K562 (cell line): ENCODE measurements at regions not wholly inside any gene's neighbourhood (a gene's known extent, or its start where the extent isn't known, plus 50 kb on each side); places are given as distances from the start of the nearest gene placed in this dataset.

Experiments
- ATAC-seq: fragments of 200-7000 bp; cut with Tn5 transposase; 3 replicates; pipeline ENCODE4 v1.9.1; 2020; ENCODE audit warnings: moderate library complexity
- BruUV-seq: library from RNA; stranded (reverse); fragments of 400-500 nt; replicated peaks from 2 replicates; lab custom pipeline; 2021; lab: Mats Ljungman, UMichigan
- CTCF ChIA-PET: fragments of 300-600 bp; formaldehyde crosslinking; extraction: SDS; loops from one replicate; lab custom pipeline; 2021; ENCODE audit warnings: low intra/inter-chr PET ratio; lab: Yijun Ruan, JAX
- POLR2A ChIA-PET: fragments of 300-600, 350-650 bp; sonication (Branson Sonifier 250); formaldehyde crosslinking; extraction: SDS; loops from one replicate; lab custom pipeline; 2021; ENCODE audit warnings: antibody characterized with exemption, inconsistent platforms; lab: Yijun Ruan, JAX
- DNase-seq, 4 experiments: peaks; one replicate each; pipeline versions ENCODE4 v3.0.0 to v3.0.0-alpha.2; 2011 to 2018; ENCODE audit warnings: low spot score in 3 of 4, mixed read lengths in 3 of 4; ENCODE audit errors: extremely low read depth in 1 of 4
- FAIRE-seq: peaks from 2 replicates; lab custom pipeline; 2011; peaks lifted over from hg19 to GRCh38; lab: Jason Lieb, UNC
- H2AFZ ChIP-seq: 2 replicates; pipeline ENCODE4 v1.6.0; 2011; ENCODE audit warnings: low read depth, low read length, control low read depth, inconsistent platforms
- H3K27ac ChIP-seq: fragments of 200-600 bp; 3 replicates; pipeline ENCODE4 v1.8.0; 2011; ENCODE audit warnings: low read depth, mild to moderate bottlenecking, control low read depth, inconsistent platforms, low read length, moderate library complexity, mixed read lengths; ENCODE audit errors: extremely low read depth
- H3K27me3 ChIP-seq, 2 experiments: fragments of 300-600 bp in 1 of 2; 2 replicates in 1 of 2; 3 replicates in 1 of 2; pipeline versions ENCODE4 v1.6.0 to v1.8.0; 2011; ENCODE audit warnings: inconsistent platforms in 2 of 2, low read length in 2 of 2, mild to moderate bottlenecking in 1 of 2, mixed read lengths in 1 of 2, moderate library complexity in 1 of 2; ENCODE audit not compliant: control insufficient read depth in 2 of 2, insufficient read depth in 2 of 2
- H3K36me3 ChIP-seq: fragments of 300-600 bp; 3 replicates; pipeline ENCODE4 v1.8.0; 2011; ENCODE audit warnings: mild to moderate bottlenecking, low read length, inconsistent platforms; ENCODE audit not compliant: control insufficient read depth, insufficient read depth
- H3K4me1 ChIP-seq, 2 experiments: fragments of 200-600 bp in 1 of 2; replicated peaks in 1 of 2; 2 replicates in 1 of 2; 3 replicates in 1 of 2; pipeline versions ENCODE4 v1.5.1 to v1.8.0; 2011; ENCODE audit warnings: inconsistent platforms in 2 of 2, low read length in 2 of 2, mild to moderate bottlenecking in 1 of 2, mixed read lengths in 1 of 2, moderate library complexity in 1 of 2; ENCODE audit not compliant: control insufficient read depth in 2 of 2, insufficient read depth in 2 of 2
- H3K4me2 ChIP-seq: 2 replicates; pipeline ENCODE4 v1.6.1; 2011; ENCODE audit warnings: low read length, control low read depth, inconsistent platforms, mixed read lengths; ENCODE audit not compliant: insufficient read depth
- H3K4me3 ChIP-seq: fragments of 200-600 bp; sonication (generic), shearing (Covaris generic); 2 replicates; pipeline ENCODE4 v1.5.1; 2016; ENCODE audit warnings: control low read depth, inconsistent platforms
- H3K79me2 ChIP-seq: fragments of 200-600 bp; 3 replicates; pipeline ENCODE4 v1.8.0; 2011; ENCODE audit warnings: low read length, inconsistent platforms; ENCODE audit not compliant: control insufficient read depth, insufficient read depth
- H3K9ac ChIP-seq, 2 experiments: 2 replicates each; pipeline versions ENCODE4 v1.6.0 to v1.6.1; 2011; ENCODE audit warnings: low read depth in 2 of 2, low read length in 2 of 2, control low read depth in 1 of 2, inconsistent platforms in 1 of 2, mild to moderate bottlenecking in 1 of 2, mixed read lengths in 1 of 2; ENCODE audit not compliant: insufficient read depth in 1 of 2
- H3K9me1 ChIP-seq: one replicate; pipeline ENCODE4 v1.6.0; 2011; ENCODE audit warnings: inconsistent platforms, mild to moderate bottlenecking, low read length, moderate library complexity; ENCODE audit not compliant: control insufficient read depth, insufficient read depth
- H3K9me3 ChIP-seq: replicated peaks from 2 replicates; pipeline ENCODE4 v1.5.1; 2011; ENCODE audit warnings: low read depth, low read length, inconsistent platforms; ENCODE audit not compliant: control insufficient read depth, insufficient read depth
- H4K20me1 ChIP-seq: replicated peaks from 2 replicates; pipeline ENCODE4 v1.6.1; 2011; ENCODE audit warnings: low read length, inconsistent platforms, mixed read lengths; ENCODE audit not compliant: control insufficient read depth, insufficient read depth
- ARID2 ChIP-seq: fragments of 450-650 bp; IDR thresholded peaks from 2 replicates; pipeline ENCODE4 v1.6.1; 2017; ENCODE audit warnings: antibody characterized with exemption, mild to moderate bottlenecking
- ATF3 ChIP-seq, 2 experiments: fragments of 450-650 bp in 1 of 2; sonication (generic) in 1 of 2; formaldehyde crosslinking in 1 of 2; IDR thresholded peaks in 1 of 2; conservative IDR thresholded peaks in 1 of 2; 2 replicates each; pipeline versions ENCODE4 v1.6.1 to v1.8.1; 2016 to 2023; ENCODE audit warnings: mild to moderate bottlenecking in 2 of 2, moderate library complexity in 2 of 2, inconsistent platforms in 1 of 2, missing genetic modification reagents in 1 of 2
- CREBBP ChIP-seq: IDR thresholded peaks from one replicate; pipeline ENCODE4 v1.6.1; 2012; ENCODE audit warnings: low read depth, mild to moderate bottlenecking, control low read depth, inconsistent platforms, low read length
- CTBP1 ChIP-seq: fragments of 450-650 bp; IDR thresholded peaks from 2 replicates; pipeline ENCODE4 v1.6.1; 2016; ENCODE audit warnings: borderline replicate concordance
- DLX4 ChIP-seq: fragments of 250-450 bp; sonication (Bioruptor Pico); IDR thresholded peaks from 2 replicates; pipeline ENCODE4 v1.6.1; 2021; ENCODE audit warnings: mild to moderate bottlenecking
- DPF2 ChIP-seq: fragments of 450-650 bp; IDR thresholded peaks from 2 replicates; pipeline ENCODE4 v1.6.1; 2016
- ETV5 ChIP-seq: sonication (generic); formaldehyde crosslinking; IDR thresholded peaks from 2 replicates; pipeline ENCODE4 v1.4.0; 2020; ENCODE audit warnings: low read depth, mild to moderate bottlenecking, missing genetic modification reagents
- FOXA3 ChIP-seq, 2 experiments: fragments of 450-650 bp in 1 of 2; sonication (generic) in 1 of 2; formaldehyde crosslinking; IDR thresholded peaks in 1 of 2; conservative IDR thresholded peaks in 1 of 2; 2 replicates each; pipeline versions ENCODE4 v1.4.0 to v1.8.0; 2020 to 2022; ENCODE audit warnings: mild to moderate bottlenecking in 2 of 2, missing genetic modification reagents in 1 of 2
- MAFG ChIP-seq: fragments of 450-650 bp; conservative IDR thresholded peaks from 2 replicates; pipeline ENCODE4 v1.6.1; 2016; ENCODE audit warnings: missing genetic modification characterization, missing compliant biosample characterization
- MBD2 ChIP-seq: sonication (generic); IDR thresholded peaks from 2 replicates; pipeline ENCODE4 v1.6.1; 2016; ENCODE audit warnings: low read depth, borderline replicate concordance
- NFE2 ChIP-seq: IDR thresholded peaks from 2 replicates; pipeline ENCODE4 v1.6.1; 2014; ENCODE audit warnings: antibody characterized with exemption, low read depth
- NR2C2 ChIP-seq, 2 experiments: fragments of 200-800 bp in 1 of 2; sonication (Bioruptor generic) in 1 of 2; sonication (generic) in 1 of 2; formaldehyde crosslinking in 1 of 2; IDR thresholded peaks; 2 replicates each; pipeline versions ENCODE4 v1.6.1 to v1.8.0; 2016 to 2022; ENCODE audit warnings: mild to moderate bottlenecking in 1 of 2, missing compliant biosample characterization in 1 of 2, missing genetic modification characterization in 1 of 2, missing genetic modification reagents in 1 of 2
- PRDM10 ChIP-seq: fragments of 450-650 bp; IDR thresholded peaks from 2 replicates; pipeline ENCODE4 v1.6.1; 2018; ENCODE audit not compliant: partially characterized antibody
- TBL1XR1 ChIP-seq, 2 experiments: IDR thresholded peaks; 2 replicates each; pipeline ENCODE4 v1.6.1; 2012; ENCODE audit warnings: improper control_type of control experiment in 2 of 2, low read length in 2 of 2, mild to moderate bottlenecking in 1 of 2
- TCF7 ChIP-seq: sonication (generic); IDR thresholded peaks from 2 replicates; pipeline ENCODE4 v1.6.1; 2016; ENCODE audit warnings: antibody characterized with exemption, borderline replicate concordance
- ZBTB2 ChIP-seq: fragments of 450-650 bp; IDR thresholded peaks from 2 replicates; pipeline ENCODE4 v1.6.1; 2016; ENCODE audit warnings: antibody characterized with exemption
- WGBS: fragments of 100-300 bp; shearing (Covaris generic); methylation state at CpG from one replicate; pipeline ENCODE4 v1.1.6; 2016; ENCODE audit warnings: low coverage, mixed read lengths; ENCODE audit not compliant: insufficient coverage; ENCODE audit errors: missing lambda C conversion rate; 5-methylcytosine and 5-hydroxymethylcytosine counted together
- in situ Hi-C: fragments of 300-500 bp; cut with MboI; formaldehyde crosslinking; loops from 4 replicates; pipeline ENCODE4 v1.15.0; 2018; ENCODE audit warnings: inconsistent platforms, mixed read lengths
- intact Hi-C: fragments of 100-400 bp; cut with micrococcal nuclease; formaldehyde crosslinking; loops from 2 replicates; pipeline ENCODE4 v1.14.2; 2022

GRCh38 chr13:44271031-44271455, 102.6 kb upstream of the SERP2 start:
- H3K79me2 ChIP-seq = no peaks in the 10 kb centered on the region
- H3K9me1 ChIP-seq = no peaks in the 10 kb centered on the region
- FAIRE-seq = no peak
- no peaks in the 10 kb centered on the region for H3K9me3 ChIP-seq
- no peak overlapping the region for H3K9ac ChIP-seq
- ChIA-PET CTCF (no interaction called here), POLR2A (no interaction called here)
- peak in 2 of 4 experiments; percentile 12 to 20 for DNase-seq
- WGBS = 4% methylated on average over 4 of the region's 4 CpGs
- in situ Hi-C loops = no loop called here
- no peak overlapping the region; the same call in 1 of the 2 replicates for H3K4me2 ChIP-seq
- H4K20me1 ChIP-seq = no peaks in the 10 kb centered on the region
- BruUV-seq = no TSS peak
- peaks cover 0 to 32% of the 10 kb centered on the region in 2 experiments; a peak in 4 of 5 replicates for H3K4me1 ChIP-seq
- H3K4me3 ChIP-seq = no peak overlapping the region
- H3K27me3 ChIP-seq = no peaks in the 10 kb centered on the region; a peak in 1 of 5 replicates
- intact Hi-C loops = no loop called here
- no peaks in the 10 kb centered on the region for H3K36me3 ChIP-seq
- H2AFZ ChIP-seq = peak overlapping the region; percentile 66
- H3K27ac ChIP-seq = no peak overlapping the region
- peak; percentile 58 for ATAC-seq
- TF ChIP-seq DLX4 (CRISPR knock-in tag) (no peak), PRDM10 (no peak), ETV5 (CRISPR knock-in tag) (peak; percentile 50; the same call in 1 of the 2 replicates), ZBTB2 (no peak), NR2C2 (CRISPR knock-in tag; IDR thresholded peaks at IDR 0.05) (no peak), NR2C2 (tag; IDR thresholded peaks at IDR 0.05) (peak; percentile 57; the same call in 1 of the 2 replicates), MBD2 (no peak), CREBBP (no peak), MAFG (0 out of 2 replicates have a peak, but pooled peaks have one; percentile 22), ATF3 (IDR thresholded peaks at IDR 0.05) (peak; percentile 50; the same call in 1 of the 2 replicates), ATF3 (CRISPR knock-in tag; conservative IDR thresholded peaks at IDR 0.05) (no peak), ARID2 (no peak), CTBP1 (peak; percentile 16; the same call in 1 of the 2 replicates), NFE2 (no peak), TBL1XR1 (IDR thresholded peaks at IDR 0.05; ENCODE audit: low read length in 2 of 2) (0 out of 4 replicates have a peak, but pooled peaks of 1 of the 2 experiments have one; percentile 14), DPF2 (no peak), TCF7 (no peak), FOXA3 (CRISPR knock-in tag; conservative IDR thresholded peaks at IDR 0.05 in 1 of 2, IDR thresholded peaks at IDR 0.05 in 1 of 2) (peak; percentile 76 to 81; a peak in 3 of 4 replicates)
